ENCODE measurements at regions not wholly inside any gene's neighbourhood (a gene's known extent, or its start where the extent isn't known, plus 50 kb on each side); places are given as distances from the start of the nearest gene placed in this dataset.

- DNase-seq = no peak
Measured at GRCh38 chrX:69083361-69083760, 81.9 kb downstream of the PJA1 start.

GRCh38 chrX:69082753-69083150 lies 82.5 kb downstream of the PJA1 start:
- Histone ChIP-seq H3K18ac (ENCODE audit: low read depth in 1 of 2, low read length in 2 of 2) (no peak overlapping the region), H3K79me1 (replicated peaks; ENCODE audit: low read length, poor library complexity, severe bottlenecking) (no peaks in the 10 kb centered on the region), H2BK12ac (ENCODE audit: low read length in 2 of 2) (no peak overlapping the region), H2BK15ac (ENCODE audit: low read depth, poor library complexity, severe bottlenecking) (no peak overlapping the region), H2BK5ac (ENCODE audit: low read depth, low read length, poor library complexity, severe bottlenecking) (no peak overlapping the region), H3K27me3 (ENCODE audit: control insufficient read depth in 1 of 2, insufficient read depth in 1 of 2, low read length in 2 of 2) (peaks cover 16 to 87% of the 10 kb centered on the region in 2 experiments), H2AK5ac (ENCODE audit: low read length, severe bottlenecking) (no peak overlapping the region), H3K9ac (ENCODE audit: low read length) (no peak overlapping the region), H3K14ac (ENCODE audit: low read length in 2 of 2) (peak overlapping the region in 1 of 2 experiments; percentile 8), H3K9me3 (ENCODE audit: control insufficient read depth, low read length) (peaks cover 3% of the 10 kb centered on the region), H2BK120ac (ENCODE audit: low read depth, low read length) (no peak overlapping the region), H3K36me3 (ENCODE audit: control insufficient read depth in 1 of 2, insufficient read depth in 2 of 2, low read depth in 1 of 2, low read length in 2 of 2) (no peaks in the 10 kb centered on the region), H3K4me1 (ENCODE audit: control insufficient read depth, insufficient read depth, low read depth, low read length) (peaks cover 7% of the 10 kb centered on the region), H4K91ac (ENCODE audit: low read length) (no peak overlapping the region), H3K4ac (ENCODE audit: low read depth in 1 of 2, low read length in 2 of 2) (no peak overlapping the region), H3K27ac (ENCODE audit: low read length, poor library complexity, severe bottlenecking) (no peak overlapping the region), H3K4me3 (ENCODE audit: insufficient read depth in 1 of 2, low read depth in 1 of 2, low read length in 2 of 2) (no peak overlapping the region), H3K4me2 (ENCODE audit: low read length, poor library complexity, severe bottlenecking) (no peak overlapping the region), H2AFZ (ENCODE audit: low read depth, low read length) (no peak overlapping the region), H4K8ac (ENCODE audit: low read length) (no peak overlapping the region), H3K23ac (ENCODE audit: low read length in 2 of 2) (no peak overlapping the region)
- WGBS = 96% methylated on average over 4 of the region's 7 CpGs
- DNase-seq = no peak

More at GRCh38 chrX:69083361-69083760, 81.9 kb downstream of the PJA1 start:
- H3K4me3 ChIP-seq (ENCODE audit: insufficient read depth in 1 of 2, low read depth in 1 of 2, low read length in 2 of 2) = no peak overlapping the region
- H3K23ac ChIP-seq (ENCODE audit: low read length in 2 of 2) = no peak overlapping the region
- H3K9ac ChIP-seq (ENCODE audit: low read length) = no peak overlapping the region
- no peak overlapping the region for H2AFZ ChIP-seq (ENCODE audit: low read depth, low read length)
- WGBS = 67% methylated on average over 1 of the region's 3 CpGs
- H3K18ac ChIP-seq (ENCODE audit: low read depth in 1 of 2, low read length in 2 of 2) = no peak overlapping the region
- peak overlapping the region in 1 of 2 experiments; percentile 8 for H3K14ac ChIP-seq (ENCODE audit: low read length in 2 of 2)
- H4K91ac ChIP-seq (ENCODE audit: low read length) = peak overlapping the region; percentile 21
- no peak overlapping the region for H2BK15ac ChIP-seq (ENCODE audit: low read depth, poor library complexity, severe bottlenecking)
- no peak overlapping the region for H3K27ac ChIP-seq (ENCODE audit: low read length, poor library complexity, severe bottlenecking)
- H4K8ac ChIP-seq (ENCODE audit: low read length) = no peak overlapping the region
- H3K4me2 ChIP-seq (ENCODE audit: low read length, poor library complexity, severe bottlenecking) = no peak overlapping the region
- no peak overlapping the region for H2BK5ac ChIP-seq (ENCODE audit: low read depth, low read length, poor library complexity, severe bottlenecking)
- no peak overlapping the region for H3K4ac ChIP-seq (ENCODE audit: low read depth in 1 of 2, low read length in 2 of 2)
- no peaks in the 10 kb centered on the region for H3K79me1 ChIP-seq (replicated peaks; ENCODE audit: low read length, poor library complexity, severe bottlenecking)
- no peak overlapping the region for H2BK120ac ChIP-seq (ENCODE audit: low read depth, low read length)
- H2AK5ac ChIP-seq (ENCODE audit: low read length, severe bottlenecking) = no peak overlapping the region
- peaks cover 5% of the 10 kb centered on the region for H3K4me1 ChIP-seq (ENCODE audit: control insufficient read depth, insufficient read depth, low read depth, low read length)
- H2BK12ac ChIP-seq (ENCODE audit: low read length in 2 of 2) = peak overlapping the region; percentile 50 to 71
- peaks cover 11 to 85% of the 10 kb centered on the region in 2 experiments for H3K27me3 ChIP-seq (ENCODE audit: control insufficient read depth in 1 of 2, insufficient read depth in 1 of 2, low read length in 2 of 2)
- H3K9me3 ChIP-seq (ENCODE audit: control insufficient read depth, low read length) = peaks cover 3% of the 10 kb centered on the region
- no peaks in the 10 kb centered on the region for H3K36me3 ChIP-seq (ENCODE audit: control insufficient read depth in 1 of 2, insufficient read depth in 2 of 2, low read depth in 1 of 2, low read length in 2 of 2)

- Histone ChIP-seq H3K36me3 (ENCODE audit: control insufficient read depth in 1 of 2, insufficient read depth in 2 of 2, low read depth in 1 of 2, low read length in 2 of 2) (no peaks in the 10 kb centered on the region), H3K4me1 (ENCODE audit: control insufficient read depth, insufficient read depth, low read depth, low read length) (peaks cover 7% of the 10 kb centered on the region), H2BK5ac (ENCODE audit: low read depth, low read length, poor library complexity, severe bottlenecking) (no peak overlapping the region), H3K18ac (ENCODE audit: low read depth in 1 of 2, low read length in 2 of 2) (no peak overlapping the region), H3K27me3 (ENCODE audit: control insufficient read depth in 1 of 2, insufficient read depth in 1 of 2, low read length in 2 of 2) (peaks cover 21 to 87% of the 10 kb centered on the region in 2 experiments), H3K9me3 (ENCODE audit: control insufficient read depth, low read length) (peaks cover 3% of the 10 kb centered on the region), H2BK12ac (ENCODE audit: low read length in 2 of 2) (no peak overlapping the region), H3K4ac (ENCODE audit: low read depth in 1 of 2, low read length in 2 of 2) (no peak overlapping the region), H3K79me1 (replicated peaks; ENCODE audit: low read length, poor library complexity, severe bottlenecking) (no peaks in the 10 kb centered on the region), H3K14ac (ENCODE audit: low read length in 2 of 2) (peak overlapping the region in 1 of 2 experiments; percentile 41), H4K8ac (ENCODE audit: low read length) (no peak overlapping the region), H3K23ac (ENCODE audit: low read length in 2 of 2) (no peak overlapping the region), H2AFZ (ENCODE audit: low read depth, low read length) (no peak overlapping the region), H2BK120ac (ENCODE audit: low read depth, low read length) (no peak overlapping the region), H4K91ac (ENCODE audit: low read length) (peak overlapping the region; percentile 68), H2AK5ac (ENCODE audit: low read length, severe bottlenecking) (no peak overlapping the region), H3K4me2 (ENCODE audit: low read length, poor library complexity, severe bottlenecking) (no peak overlapping the region), H3K27ac (ENCODE audit: low read length, poor library complexity, severe bottlenecking) (no peak overlapping the region), H2BK15ac (ENCODE audit: low read depth, poor library complexity, severe bottlenecking) (peak overlapping the region; percentile 26), H3K4me3 (ENCODE audit: insufficient read depth in 1 of 2, low read depth in 1 of 2, low read length in 2 of 2) (no peak overlapping the region), H3K9ac (ENCODE audit: low read length) (no peak overlapping the region)
- 84% methylated on average over 10 of the region's 10 CpGs for WGBS
- DNase-seq = no peak
Measured at GRCh38 chrX:69082055-69082752, 83.0 kb downstream of the PJA1 start.

GRCh38 chrX:69080855-69081465 lies 84.3 kb downstream of the PJA1 start:
- Histone ChIP-seq H2AK5ac (ENCODE audit: low read length, severe bottlenecking) (no peak overlapping the region), H3K9me3 (ENCODE audit: control insufficient read depth, low read length) (peaks cover 2% of the 10 kb centered on the region), H3K18ac (ENCODE audit: low read depth in 1 of 2, low read length in 2 of 2) (peak overlapping the region in 1 of 2 experiments; percentile 24), H3K27me3 (ENCODE audit: control insufficient read depth in 1 of 2, insufficient read depth in 1 of 2, low read length in 2 of 2) (peaks cover 22 to 88% of the 10 kb centered on the region in 2 experiments), H3K4me2 (ENCODE audit: low read length, poor library complexity, severe bottlenecking) (no peak overlapping the region), H2BK120ac (ENCODE audit: low read depth, low read length) (no peak overlapping the region), H4K91ac (ENCODE audit: low read length) (no peak overlapping the region), H2BK5ac (ENCODE audit: low read depth, low read length, poor library complexity, severe bottlenecking) (no peak overlapping the region), H3K27ac (ENCODE audit: low read length, poor library complexity, severe bottlenecking) (no peak overlapping the region), H2BK12ac (ENCODE audit: low read length in 2 of 2) (no peak overlapping the region), H3K4me1 (ENCODE audit: control insufficient read depth, insufficient read depth, low read depth, low read length) (peaks cover 7% of the 10 kb centered on the region), H3K4me3 (ENCODE audit: insufficient read depth in 1 of 2, low read depth in 1 of 2, low read length in 2 of 2) (no peak overlapping the region), H2BK15ac (ENCODE audit: low read depth, poor library complexity, severe bottlenecking) (no peak overlapping the region), H4K8ac (ENCODE audit: low read length) (no peak overlapping the region), H2AFZ (ENCODE audit: low read depth, low read length) (no peak overlapping the region), H3K23ac (ENCODE audit: low read length in 2 of 2) (no peak overlapping the region), H3K4ac (ENCODE audit: low read depth in 1 of 2, low read length in 2 of 2) (no peak overlapping the region), H3K9ac (ENCODE audit: low read length) (no peak overlapping the region), H3K79me1 (replicated peaks; ENCODE audit: low read length, poor library complexity, severe bottlenecking) (no peaks in the 10 kb centered on the region), H3K36me3 (ENCODE audit: control insufficient read depth in 1 of 2, insufficient read depth in 2 of 2, low read depth in 1 of 2, low read length in 2 of 2) (no peaks in the 10 kb centered on the region), H3K14ac (ENCODE audit: low read length in 2 of 2) (no peak overlapping the region)
- DNase-seq = no peak
- 52% methylated on average over 5 of the region's 15 CpGs for WGBS
